ENCODE measurements at regions not wholly inside any gene's neighbourhood (a gene's known extent, or its start where the extent isn't known, plus 50 kb on each side); places are given as distances from the start of the nearest gene placed in this dataset.

DNA sequence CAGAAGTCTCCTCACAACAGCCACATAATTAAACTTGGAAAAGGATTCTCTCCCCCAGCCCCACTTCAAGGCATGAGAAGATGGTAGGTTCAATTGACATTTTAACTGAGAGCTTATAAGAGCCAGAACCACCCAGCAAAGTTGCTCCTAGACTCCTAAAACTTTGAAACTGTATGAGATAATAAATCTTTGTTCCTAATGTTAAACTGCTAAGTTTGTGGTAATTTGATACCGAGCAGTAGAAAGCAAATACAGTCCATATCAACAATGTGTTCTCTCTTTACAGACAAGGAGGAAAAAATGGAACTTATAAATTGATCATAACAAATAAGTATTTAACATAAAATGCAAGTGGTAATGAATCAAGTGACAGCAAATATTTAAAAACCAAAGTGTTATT is 831.8 kb downstream of the MAFB start:
- TF ChIP-seq, protein P1, sequence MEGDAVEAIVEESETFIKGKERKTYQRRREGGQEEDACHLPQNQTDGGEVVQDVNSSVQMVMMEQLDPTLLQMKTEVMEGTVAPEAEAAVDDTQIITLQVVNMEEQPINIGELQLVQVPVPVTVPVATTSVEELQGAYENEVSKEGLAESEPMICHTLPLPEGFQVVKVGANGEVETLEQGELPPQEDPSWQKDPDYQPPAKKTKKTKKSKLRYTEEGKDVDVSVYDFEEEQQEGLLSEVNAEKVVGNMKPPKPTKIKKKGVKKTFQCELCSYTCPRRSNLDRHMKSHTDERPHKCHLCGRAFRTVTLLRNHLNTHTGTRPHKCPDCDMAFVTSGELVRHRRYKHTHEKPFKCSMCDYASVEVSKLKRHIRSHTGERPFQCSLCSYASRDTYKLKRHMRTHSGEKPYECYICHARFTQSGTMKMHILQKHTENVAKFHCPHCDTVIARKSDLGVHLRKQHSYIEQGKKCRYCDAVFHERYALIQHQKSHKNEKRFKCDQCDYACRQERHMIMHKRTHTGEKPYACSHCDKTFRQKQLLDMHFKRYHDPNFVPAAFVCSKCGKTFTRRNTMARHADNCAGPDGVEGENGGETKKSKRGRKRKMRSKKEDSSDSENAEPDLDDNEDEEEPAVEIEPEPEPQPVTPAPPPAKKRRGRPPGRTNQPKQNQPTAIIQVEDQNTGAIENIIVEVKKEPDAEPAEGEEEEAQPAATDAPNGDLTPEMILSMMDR (conservative IDR thresholded peaks at IDR 0.05; ENCODE audit: low read depth, low read length), result no peak
- TF ChIP-seq EZH2 (IDR thresholded peaks at IDR 0.05; ENCODE audit: low read length, unreplicated experiment) (no peak), EZH2phosphoT487 (IDR thresholded peaks at IDR 0.05; ENCODE audit: borderline replicate concordance, low read length) (no peak)
